NCI-H748 (cell line): ENCODE measurements at regions not wholly inside any gene's neighbourhood (a gene's known extent, or its start where the extent isn't known, plus 50 kb on each side); places are given as distances from the start of the nearest gene placed in this dataset.

Source experiments
- DNase-seq: peaks from one replicate; lab custom pipeline; 2025; ENCODE audit not compliant: unreplicated experiment; lab: John Stamatoyannopoulos, UW

- DNase-seq, result no peak
Measured at GRCh38 chr12:107539196-107539939, 146.2 kb upstream of the PWP1 start.

DNA sequence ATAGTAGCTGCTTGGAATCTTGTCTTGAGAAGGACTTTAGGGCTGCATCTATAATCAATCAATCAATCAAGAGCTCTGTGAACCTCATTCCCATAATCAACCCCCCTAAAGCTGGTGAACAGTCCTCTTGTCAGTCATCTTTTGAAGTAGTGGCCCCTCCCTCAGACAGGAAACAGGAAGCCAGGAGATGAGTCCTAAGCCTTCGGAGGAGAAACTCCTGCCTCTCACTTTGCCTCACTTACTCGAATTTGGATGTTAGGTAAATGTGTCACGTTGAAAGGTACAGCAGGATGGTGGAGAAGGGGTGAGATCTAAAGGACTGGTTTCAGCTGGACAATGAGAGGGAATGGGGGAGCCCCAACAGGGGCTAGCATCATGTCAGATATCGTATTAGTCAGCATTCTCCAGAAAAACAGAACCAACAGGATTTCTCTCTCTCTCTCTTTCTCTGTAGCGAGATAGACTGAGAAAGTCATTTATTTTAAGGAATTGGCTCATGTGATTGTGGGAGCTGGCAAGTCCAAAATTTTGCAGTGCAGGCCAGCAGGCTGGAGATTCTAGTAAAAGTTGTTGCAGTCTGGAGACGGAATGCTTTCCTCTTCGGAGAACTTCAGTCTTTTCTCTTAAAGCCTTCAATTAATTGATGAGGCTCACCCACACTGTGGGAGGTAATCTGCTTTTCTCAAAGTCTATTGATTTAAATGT lies 144.4 kb upstream of the PWP1 start:
- DNase-seq, result no peak

DNA sequence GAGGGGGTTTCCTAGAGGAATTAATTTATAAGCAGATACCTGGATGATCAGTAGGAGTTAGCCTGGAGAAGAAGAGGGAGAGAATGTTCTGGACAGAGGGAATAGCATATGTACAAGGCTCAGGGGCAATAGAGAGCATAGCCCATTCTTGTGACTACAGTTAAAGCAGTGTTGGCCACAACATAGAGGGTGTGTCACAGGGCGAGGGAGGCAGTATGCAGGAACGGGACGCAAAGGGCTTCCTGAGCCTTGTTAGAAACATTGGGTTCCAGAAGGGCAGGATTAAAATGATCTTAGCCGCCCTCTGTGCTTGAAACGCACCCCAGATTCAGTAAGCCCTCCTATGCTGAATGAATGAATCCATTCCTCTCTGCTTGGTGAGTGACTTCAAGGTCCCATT lies 142.2 kb upstream of the PWP1 start:
- DNase-seq, result no peak

DNA sequence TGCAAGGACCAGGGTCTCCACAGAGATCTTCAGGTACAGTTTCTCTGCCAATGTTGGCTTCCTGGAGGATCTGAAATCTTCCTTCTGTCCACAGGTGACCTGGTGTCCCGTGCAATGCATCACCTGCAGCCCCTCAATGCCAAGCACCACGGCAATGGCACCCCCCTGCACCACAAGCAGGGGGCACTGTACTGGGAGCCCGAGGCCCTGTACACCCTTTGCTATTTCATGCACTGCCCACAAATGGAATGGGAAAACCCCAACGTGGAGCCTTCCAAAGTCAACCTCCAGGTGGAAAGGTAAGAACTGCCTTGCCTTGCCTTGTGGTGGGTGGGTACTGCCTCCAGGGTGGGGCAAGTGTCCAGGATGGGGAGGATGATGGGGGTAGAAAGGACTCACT lies 141.8 kb upstream of the PWP1 start:
- no peak for DNase-seq

DNA sequence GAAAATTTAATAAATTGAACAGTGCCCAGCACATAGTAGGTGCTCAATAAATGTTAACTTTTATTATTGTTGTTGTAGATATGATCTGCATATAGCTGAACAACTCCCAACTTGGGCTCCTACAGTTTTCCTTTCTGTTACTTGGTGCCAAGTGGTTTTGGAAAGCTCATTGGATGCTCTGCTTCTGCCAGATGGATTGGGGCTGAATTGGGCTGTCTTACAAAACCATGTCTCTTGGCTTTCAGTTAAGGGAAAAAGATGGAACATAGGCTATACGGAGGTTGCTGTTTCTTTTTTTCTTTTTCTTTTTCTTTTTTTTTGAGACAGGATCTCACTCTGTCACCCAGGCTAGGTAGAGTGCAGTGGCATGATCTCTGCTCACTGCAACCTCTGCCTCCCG lies 140.7 kb upstream of the PWP1 start:
- no peak for DNase-seq

DNA sequence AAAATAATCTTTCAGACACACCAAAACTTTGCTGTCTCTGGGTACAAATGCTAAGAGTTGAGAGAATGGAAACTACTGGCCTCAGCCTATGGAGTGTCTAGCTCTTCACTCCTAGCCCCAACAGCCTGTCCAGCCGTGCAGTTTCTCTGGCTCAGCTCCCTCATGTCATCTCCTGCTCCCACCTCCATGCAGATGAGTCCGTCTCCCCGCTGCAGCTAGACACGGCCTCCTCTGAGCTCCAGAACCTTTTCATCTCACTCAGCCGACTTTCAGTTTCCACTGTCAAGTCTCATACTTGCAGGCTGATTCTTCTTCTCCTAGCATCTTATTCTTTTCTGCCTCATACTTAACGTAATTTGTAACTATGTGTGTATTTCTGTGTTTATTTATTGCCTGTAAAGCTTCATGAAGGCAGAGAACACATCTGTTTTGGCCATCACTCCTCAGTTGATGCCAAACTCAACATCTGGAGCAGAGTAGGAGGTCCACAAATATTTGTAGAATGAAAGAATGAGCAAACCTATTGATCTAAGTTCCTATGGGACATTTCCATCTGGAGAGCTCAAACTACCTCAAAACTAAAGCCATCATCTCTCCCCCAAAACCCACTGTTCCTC lies 139.8 kb upstream of the PWP1 start:
- no peak for DNase-seq

GRCh38 chr12:107547389-107547788 lies 138.2 kb upstream of the PWP1 start:
- no peak for DNase-seq

DNA sequence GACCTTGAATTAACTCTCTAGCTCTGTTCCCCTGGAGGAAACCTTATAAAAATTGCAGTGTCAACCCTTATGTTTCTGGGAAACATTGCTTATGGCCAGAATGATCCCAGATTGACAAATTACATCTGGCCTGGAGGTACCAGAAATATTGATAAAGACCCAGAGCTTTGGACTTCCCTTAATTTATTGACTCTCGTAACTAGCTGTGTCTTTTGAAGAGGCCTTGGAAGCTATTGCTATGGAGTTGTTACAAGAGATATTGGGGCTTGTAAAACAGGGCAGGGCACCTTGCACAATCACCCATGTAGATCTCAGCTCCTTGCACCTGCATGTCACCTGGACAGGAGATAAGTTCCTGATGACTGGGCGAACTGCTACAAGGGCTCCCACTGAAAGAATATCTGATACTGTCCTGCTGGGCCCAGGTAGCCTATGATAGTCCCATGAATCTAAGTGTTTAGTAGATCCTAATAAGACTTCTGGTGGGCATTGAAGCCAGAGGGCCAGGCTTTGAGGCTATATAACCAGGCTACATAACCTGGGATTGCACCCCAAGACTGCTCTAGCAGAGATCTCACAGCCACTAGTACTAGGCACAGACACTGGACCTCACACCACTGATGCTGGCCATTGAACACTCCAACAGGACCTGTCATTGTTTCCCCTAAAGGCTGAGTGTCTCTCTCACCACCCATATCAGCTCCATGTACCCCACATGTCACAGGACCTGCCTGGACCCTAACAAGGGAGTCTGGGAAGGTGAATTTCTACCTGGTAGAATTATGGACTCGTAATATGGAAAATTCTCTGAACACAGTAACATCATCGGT lies 135.7 kb upstream of the PWP1 start:
- no peak for DNase-seq

DNA sequence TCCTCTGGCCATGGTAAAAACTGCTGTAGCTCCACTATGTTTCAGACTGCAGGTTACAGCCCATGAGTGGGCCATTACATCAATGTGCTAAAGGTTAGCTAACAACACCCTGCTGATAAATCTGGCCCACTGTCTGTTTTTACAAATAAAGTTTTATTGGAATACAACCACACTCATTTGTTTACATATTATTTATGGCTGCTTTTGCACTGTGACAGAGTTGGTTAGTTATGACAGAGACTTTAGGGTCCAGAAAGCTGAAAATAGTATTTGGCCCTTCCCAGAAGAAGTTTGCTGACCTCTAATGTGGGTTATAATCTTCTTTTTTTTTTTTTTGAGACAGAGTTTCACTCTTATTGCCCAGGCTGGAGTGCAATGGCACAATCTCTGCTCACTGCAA lies 134.2 kb upstream of the PWP1 start:
- DNase-seq, result no peak

DNA sequence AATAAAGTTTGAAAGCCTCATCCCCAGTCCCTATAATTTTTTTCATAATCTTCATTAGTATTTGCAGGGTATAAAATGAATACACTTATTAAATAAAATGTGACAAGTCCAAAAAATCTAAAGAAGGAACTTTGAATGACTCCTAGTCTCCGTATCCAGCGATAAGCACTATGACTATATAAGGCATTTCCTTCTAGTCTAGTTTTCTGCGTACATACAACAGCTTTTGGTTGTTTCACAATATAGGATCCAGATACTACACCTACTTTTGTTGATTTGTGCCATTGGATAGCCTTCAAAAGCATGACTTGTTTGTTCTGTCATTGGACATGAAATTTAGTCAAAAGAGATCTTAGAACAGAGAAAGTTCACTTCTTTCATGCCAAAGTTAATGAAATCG lies 133.3 kb upstream of the PWP1 start:
- DNase-seq, result no peak

GRCh38 chr12:107553211-107553765 lies 132.3 kb upstream of the PWP1 start:
- DNase-seq, result no peak

DNA sequence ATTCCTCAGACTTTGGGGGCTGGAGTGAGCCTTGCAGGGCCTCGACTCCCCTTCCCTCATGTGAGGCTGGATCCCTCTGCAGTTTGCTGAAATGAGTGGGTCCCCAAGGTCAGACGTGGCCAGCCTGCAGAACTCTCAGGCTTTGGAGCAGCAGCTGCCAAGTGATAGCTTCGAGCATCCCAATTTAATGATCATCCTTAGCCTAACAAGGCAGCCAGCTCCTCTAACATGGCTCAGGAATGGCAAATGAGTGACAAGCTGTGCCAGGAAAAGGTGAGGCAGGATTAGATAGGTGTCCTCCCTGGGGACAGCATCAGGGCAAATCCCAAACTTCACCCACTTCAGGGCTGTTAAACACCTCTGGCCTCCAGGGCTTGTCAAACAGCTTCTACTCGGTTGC lies 130.7 kb upstream of the PWP1 start:
- no peak for DNase-seq

- DNase-seq, result no peak
Measured at GRCh38 chr12:107557026-107557425, 128.6 kb upstream of the PWP1 start.

GRCh38 chr12:107557589-107558100 lies 128.0 kb upstream of the PWP1 start:
- no peak for DNase-seq

GRCh38 chr12:107558141-107558815 lies 127.3 kb upstream of the PWP1 start:
- DNase-seq, result no peak

DNA sequence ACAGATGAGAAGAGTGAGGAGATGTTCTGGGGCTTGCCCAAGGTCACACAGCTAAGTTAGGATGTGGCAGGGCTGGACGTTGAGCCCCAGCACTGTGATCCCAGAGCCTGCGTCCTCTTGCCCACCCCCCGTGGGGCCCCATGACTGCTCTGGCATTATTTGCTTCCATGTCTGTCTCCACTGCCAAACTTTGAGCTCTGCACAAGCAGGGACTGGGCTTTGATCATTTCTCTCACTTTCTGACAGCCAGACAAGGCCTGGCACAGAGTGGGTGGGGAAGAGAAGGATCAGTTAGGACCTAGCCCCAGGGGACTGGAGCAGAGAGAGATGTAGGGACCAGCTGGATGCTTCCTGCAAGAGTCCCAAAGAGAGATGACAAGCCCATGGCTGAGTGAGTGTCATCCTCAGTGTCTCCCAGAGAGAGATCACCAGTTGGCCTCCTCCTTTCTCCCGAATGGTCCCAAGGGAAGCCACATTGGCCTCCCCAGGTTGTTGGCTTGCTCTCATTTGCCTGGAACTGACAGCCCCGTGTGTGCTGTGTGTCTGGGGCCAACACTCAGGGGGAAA lies 126.7 kb upstream of the PWP1 start:
- no peak for DNase-seq

GRCh38 chr12:107560165-107560898 lies 125.3 kb upstream of the PWP1 start:
- DNase-seq, result no peak

DNA sequence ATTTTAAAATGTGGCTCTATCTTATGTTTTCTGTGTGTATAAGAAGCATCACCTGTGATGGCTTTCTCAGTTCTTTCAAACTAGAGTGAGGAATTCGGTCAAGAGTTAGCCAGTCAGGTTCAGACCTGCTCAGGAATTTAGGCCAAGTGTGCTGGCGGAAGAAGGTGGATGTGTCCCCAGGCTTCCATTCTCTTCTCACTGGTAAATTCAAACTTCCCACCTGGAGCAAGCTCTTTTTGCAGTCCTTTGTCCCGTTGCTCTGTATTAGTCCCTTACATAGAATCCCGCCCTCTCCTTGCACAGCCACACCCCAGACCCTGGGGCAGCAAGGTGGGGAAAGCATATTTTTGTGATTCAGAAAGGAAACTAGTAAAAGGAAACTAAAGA lies 124.7 kb upstream of the PWP1 start:
- DNase-seq, result no peak

DNA sequence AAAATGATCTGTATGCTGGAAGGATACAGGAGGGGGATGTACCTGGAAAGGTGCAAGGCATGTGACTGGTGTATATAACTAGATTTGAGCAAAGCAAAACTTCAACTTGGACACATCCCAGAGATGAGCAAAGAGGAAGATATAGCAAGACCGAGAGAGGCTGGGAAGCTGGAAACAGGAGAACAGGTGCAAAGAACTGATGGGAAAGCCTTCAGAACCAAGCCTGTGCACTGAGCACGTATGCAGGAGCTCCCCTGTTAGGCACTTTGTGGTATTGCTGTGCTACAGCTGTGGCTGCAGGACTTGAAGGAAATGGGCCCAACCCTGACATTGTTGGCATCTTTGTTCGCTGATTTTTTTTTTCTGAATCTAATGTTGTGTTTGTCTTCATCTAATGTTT lies 120.7 kb upstream of the PWP1 start:
- peak; percentile 73 for DNase-seq
